A673 (cell line): ENCODE measurements at regions not wholly inside any gene's neighbourhood (a gene's known extent, or its start where the extent isn't known, plus 50 kb on each side); places are given as distances from the start of the nearest gene placed in this dataset.

Experiments used
- BruUV-seq: library from RNA; stranded (reverse); fragments of 400-500 nt; replicated peaks from 2 replicates; lab custom pipeline; 2021; lab: Mats Ljungman, UMichigan
- CTCF ChIA-PET: fragments of 300-600 bp; sonication (Branson Sonifier 250); formaldehyde crosslinking; loops from one replicate; lab custom pipeline; 2022; ENCODE audit warnings: antibody characterized with exemption; lab: Charles Lee
- POLR2A ChIA-PET: fragments of 300-600 bp; sonication (Branson Sonifier 250); formaldehyde crosslinking; loops from one replicate; lab custom pipeline; 2022; ENCODE audit warnings: antibody characterized with exemption; ENCODE audit not compliant: low non-redundant PET; lab: Charles Lee
- DNase-seq: peaks from one replicate; pipeline ENCODE4 v3.0.0-alpha.2; 2015; ENCODE audit warnings: low spot score
- H3K27ac ChIP-seq: fragments of 200-600 bp; sonication (generic); 2 replicates; pipeline ENCODE4 v1.5.1; 2016; ENCODE audit warnings: mixed run types, low read depth, mild to moderate bottlenecking, mixed read lengths, antibody characterized with exemption, low read length; ENCODE audit not compliant: poor library complexity, severe bottlenecking
- H3K27me3 ChIP-seq: fragments of 200-600 bp; sonication (generic); replicated peaks from 2 replicates; pipeline ENCODE4 v1.6.1; 2017; ENCODE audit warnings: mixed run types, low read depth, mild to moderate bottlenecking, mixed read lengths, antibody characterized with exemption, low read length; ENCODE audit not compliant: insufficient read depth, poor library complexity
- H3K36me3 ChIP-seq: fragments of 200-600 bp; sonication (generic); 2 replicates; pipeline ENCODE4 v1.6.1; 2016; ENCODE audit warnings: mixed run types, mild to moderate bottlenecking, mixed read lengths, antibody characterized with exemption, low read length; ENCODE audit not compliant: insufficient read depth, poor library complexity, severe bottlenecking
- H3K4me1 ChIP-seq: fragments of 200-600 bp; sonication (generic); 2 replicates; pipeline ENCODE4 v1.6.1; 2017; ENCODE audit warnings: mixed run types, mild to moderate bottlenecking, mixed read lengths, antibody characterized with exemption, low read length; ENCODE audit not compliant: insufficient read depth, poor library complexity, severe bottlenecking
- H3K4me3 ChIP-seq: fragments of 200-600 bp; sonication (generic); 2 replicates; pipeline ENCODE4 v1.5.1; 2016; ENCODE audit warnings: low read depth, mixed run types, mild to moderate bottlenecking, mixed read lengths, low read length; ENCODE audit not compliant: poor library complexity, severe bottlenecking
- H3K9me3 ChIP-seq: fragments of 200-600 bp; sonication (generic); 2 replicates; pipeline ENCODE4 v1.6.1; 2016; ENCODE audit warnings: mixed run types, low read depth, mild to moderate bottlenecking, mixed read lengths, antibody characterized with exemption, low read length; ENCODE audit not compliant: poor library complexity, severe bottlenecking
- CTCF ChIP-seq: fragments of 300-800, 200-600 bp; sonication (generic); conservative IDR thresholded peaks from 2 replicates; pipeline ENCODE4 v1.5.1; 2017; ENCODE audit warnings: low read depth, mild to moderate bottlenecking, antibody characterized with exemption, low read length, moderate library complexity, mixed read lengths
- EZH2 ChIP-seq: fragments of 200-600 bp; sonication (generic); IDR thresholded peaks from 2 replicates; pipeline ENCODE4 v1.6.1; 2017; ENCODE audit warnings: borderline replicate concordance, low read depth, mild to moderate bottlenecking, mixed read lengths, antibody characterized with exemption, low read length; ENCODE audit not compliant: poor library complexity, severe bottlenecking
- intact Hi-C: fragments of 100-400 bp; cut with micrococcal nuclease; formaldehyde crosslinking; loops from one replicate; pipeline ENCODE4 v1.10.0; 2022; ENCODE audit not compliant: unreplicated experiment

DNA sequence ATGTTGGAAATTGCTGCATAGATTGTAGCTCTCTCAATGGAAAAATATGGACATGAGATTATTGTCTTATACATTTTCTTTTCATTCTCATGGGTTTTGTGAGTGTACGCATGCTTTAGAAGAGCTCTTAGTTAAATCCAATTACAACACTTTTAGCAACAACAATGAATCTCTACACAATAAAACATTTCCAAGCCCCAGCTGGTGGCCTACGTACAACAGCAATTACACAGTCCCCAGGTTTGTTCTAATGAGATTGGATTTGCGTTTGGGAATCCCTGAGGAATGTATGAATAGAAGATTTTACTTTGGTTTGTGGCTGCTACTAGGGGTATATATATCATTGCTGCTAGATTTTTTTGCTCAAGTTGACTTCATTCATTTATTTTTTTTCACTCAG is 98.6 kb downstream of the FHDC1 start:
- ChIA-PET CTCF (no interaction called here), POLR2A (no interaction called here)
- intact Hi-C loops = no loop called here
- peak; percentile 70 for DNase-seq
- BruUV-seq = no TSS peak
- Histone ChIP-seq H3K4me1 (peaks cover 9% of the 10 kb centered on the region), H3K4me3 (no peak overlapping the region), H3K27ac (no peak overlapping the region), H3K9me3 (no peaks in the 10 kb centered on the region), H3K27me3 (peaks cover 6% of the 10 kb centered on the region), H3K36me3 (no peaks in the 10 kb centered on the region)
- TF ChIP-seq EZH2 = no peak
- no peak for TF ChIP-seq CTCF

DNA sequence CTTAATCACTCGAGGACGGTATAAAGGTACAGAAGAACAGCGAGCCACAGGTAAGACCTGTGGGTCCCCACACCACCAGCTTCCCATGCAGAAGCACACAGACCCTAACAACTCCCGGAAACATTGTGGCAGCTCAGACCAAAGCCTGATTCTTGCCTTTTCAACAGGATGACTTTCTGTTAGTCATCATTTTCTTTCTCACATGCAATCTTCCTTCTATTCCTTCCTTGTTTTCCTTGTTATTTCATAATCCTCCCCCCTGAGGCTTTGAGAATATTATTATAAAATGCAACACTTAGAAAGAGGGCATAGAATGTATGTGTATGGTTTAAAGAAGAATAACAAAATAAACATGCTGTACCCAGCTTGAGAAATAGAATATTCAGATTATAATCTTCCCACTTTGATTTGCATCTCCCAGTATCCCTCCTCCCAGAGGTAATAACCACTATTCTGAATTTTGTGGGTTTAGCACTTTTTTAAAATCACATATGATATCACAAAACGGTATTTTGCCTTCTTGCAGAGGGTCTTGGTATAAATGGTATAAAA is 100.9 kb downstream of the FHDC1 start:
- no peaks in the 10 kb centered on the region for H3K36me3 ChIP-seq
- H3K4me1 ChIP-seq = peaks cover 9% of the 10 kb centered on the region
- TF ChIP-seq CTCF (no peak), EZH2 (no peak)
- H3K4me3 ChIP-seq = no peak overlapping the region
- H3K27ac ChIP-seq = no peak overlapping the region
- H3K9me3 ChIP-seq = no peaks in the 10 kb centered on the region
- ChIA-PET POLR2A (no interaction called here), CTCF (no interaction called here)
- BruUV-seq = no TSS peak
- no peak for DNase-seq
- H3K27me3 ChIP-seq = peaks cover 6% of the 10 kb centered on the region
- intact Hi-C loops = no loop called here

- H3K27me3 ChIP-seq = peaks cover 6% of the 10 kb centered on the region
- ChIA-PET CTCF (no interaction called here), POLR2A (interaction anchor here (0.5 to 0.8 kb wide), 2 partner anchors 41 to 285 kb away, joined by 3 to 13 read pairs; no protein-coding TSS in a partner anchor)
- H3K4me1 ChIP-seq = peaks cover 9% of the 10 kb centered on the region
- TF ChIP-seq EZH2 (no peak), CTCF (no peak)
- DNase-seq = no peak
- H3K36me3 ChIP-seq = no peaks in the 10 kb centered on the region
- no peak overlapping the region for H3K4me3 ChIP-seq
- no TSS peak for BruUV-seq
- no peaks in the 10 kb centered on the region for H3K9me3 ChIP-seq
- intact Hi-C loops = no loop called here
- H3K27ac ChIP-seq = no peak overlapping the region
These were observed 102.6 kb downstream of the FHDC1 start for GRCh38 chr4:153038623-153039311.
